HG02943 (cell line): ENCODE measurements at regions not wholly inside any gene's neighbourhood (a gene's known extent, or its start where the extent isn't known, plus 50 kb on each side); places are given as distances from the start of the nearest gene placed in this dataset.
"Not testable (repeated sequence)": the region's sequence is repeated elsewhere in the genome, so short reads cannot be mapped to it uniquely, and the experiment has no call there.

ENCODE experiments used
- ATAC-seq: cut with Tn5 transposase; IDR thresholded peaks from one replicate; pipeline ENCODE4 v1.9.1; 2021; ENCODE audit warnings: mild to moderate bottlenecking, low read depth, moderate library complexity; ENCODE audit not compliant: unreplicated experiment

DNA sequence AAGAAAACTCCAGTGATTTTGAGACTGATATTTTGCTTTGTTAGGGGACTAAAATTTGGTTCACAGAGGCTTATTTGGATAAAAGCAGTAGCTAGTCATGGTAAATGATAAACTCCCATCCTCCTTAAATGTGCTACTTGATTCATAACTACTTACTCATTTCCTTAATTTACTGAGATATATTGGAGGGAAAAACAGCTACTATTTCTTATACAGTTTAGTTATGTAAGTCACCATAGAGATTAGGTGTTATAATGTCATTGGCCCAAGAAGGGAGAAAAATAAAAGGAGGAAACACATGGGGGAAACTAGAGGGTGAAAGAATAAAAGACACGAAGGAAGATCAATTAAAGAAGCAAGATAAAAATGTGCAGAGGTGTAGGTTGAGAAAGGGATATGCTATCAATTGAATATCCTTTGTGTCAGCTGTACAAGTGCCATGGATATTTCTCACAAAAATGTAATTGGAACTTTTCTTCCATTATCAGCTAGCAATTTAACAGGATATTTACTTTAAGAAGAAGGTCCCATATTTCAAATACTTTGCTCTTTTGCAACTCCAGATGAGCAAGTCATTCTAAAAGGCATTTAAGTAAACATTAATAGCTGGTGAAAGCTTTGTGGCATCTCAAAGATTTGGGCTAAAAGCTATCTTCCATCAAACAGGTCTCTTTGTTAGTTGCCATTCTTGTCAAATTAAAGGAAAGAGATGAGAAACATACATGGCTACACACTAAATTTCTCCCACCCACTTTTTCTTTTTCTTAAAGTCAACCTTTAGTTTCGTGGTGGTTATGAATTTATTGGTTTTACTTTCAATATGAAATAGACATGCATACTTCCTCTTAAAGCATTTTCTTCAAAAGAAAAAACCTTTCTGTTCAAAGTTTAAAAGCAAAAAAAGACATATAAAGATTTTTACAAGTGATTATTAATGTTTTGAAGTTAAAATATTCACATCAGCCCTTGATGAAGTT lies 439.5 kb downstream of the CCER1 start:
- peak; percentile 99 for ATAC-seq

DNA sequence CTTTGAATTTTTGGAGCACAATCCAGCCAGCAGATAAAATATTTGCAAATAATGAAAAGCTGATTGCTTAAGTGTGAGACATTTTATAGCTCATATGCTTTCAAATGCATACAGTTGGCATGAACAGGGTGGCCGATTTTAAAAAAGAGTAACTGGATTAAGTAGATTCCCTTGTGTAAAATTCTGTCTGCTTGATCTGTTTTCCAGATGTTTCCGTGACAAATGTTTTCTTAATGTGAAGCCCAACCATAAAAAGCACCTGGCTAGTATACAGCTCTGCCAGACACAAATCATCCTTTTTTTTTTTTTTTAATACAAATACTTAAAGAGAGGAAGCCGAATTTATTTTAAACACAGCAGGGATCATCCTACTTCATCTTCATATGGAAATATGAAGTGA lies 440.7 kb downstream of the CCER1 start:
- no peak for ATAC-seq

DNA sequence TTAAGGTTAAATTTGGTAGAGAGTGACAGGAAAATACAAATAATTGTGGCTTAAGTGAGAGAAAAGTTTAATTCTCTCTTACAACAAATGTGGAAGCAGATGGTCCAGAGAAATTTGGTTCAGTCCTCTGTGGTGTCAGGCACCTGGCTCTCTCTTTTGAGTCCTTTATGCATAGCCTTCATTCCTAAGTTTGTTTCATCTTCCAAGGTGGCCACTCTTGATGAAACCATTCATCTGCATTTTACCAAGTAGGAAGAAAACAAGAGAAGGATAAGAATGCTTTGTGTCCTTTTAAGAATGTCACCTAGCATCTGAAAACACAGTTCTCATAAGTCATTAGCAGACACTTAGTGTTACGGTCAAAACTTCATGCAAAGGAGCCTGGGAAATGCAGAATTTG lies 442.5 kb downstream of the CCER1 start:
- no peak for ATAC-seq

- no peak for ATAC-seq
Observed at GRCh38 chr12:90510948-90511347, 444.0 kb downstream of the CCER1 start.

DNA sequence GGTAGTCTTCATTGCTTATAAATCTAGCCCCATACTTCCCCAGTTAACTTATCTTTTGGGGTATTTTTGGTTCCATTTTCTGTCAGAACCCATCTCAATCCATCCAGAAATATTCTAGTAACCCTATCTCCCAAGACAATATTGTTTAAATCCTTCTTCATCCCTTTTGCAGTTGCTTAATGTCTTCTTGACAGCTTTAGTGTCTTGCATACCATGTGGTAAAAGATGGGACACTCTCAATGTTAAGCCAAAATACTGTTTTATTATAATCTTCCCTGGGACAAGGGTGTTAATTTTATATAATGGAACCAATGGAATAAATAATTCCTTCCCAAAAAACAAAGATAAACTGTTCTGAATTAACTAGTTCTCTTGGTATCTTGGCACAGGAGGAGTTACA lies 450.2 kb downstream of the CCER1 start:
- ATAC-seq, result no peak

GRCh38 chr12:90502070-90502469 lies 452.9 kb downstream of the CCER1 start:
- no peak for ATAC-seq

DNA sequence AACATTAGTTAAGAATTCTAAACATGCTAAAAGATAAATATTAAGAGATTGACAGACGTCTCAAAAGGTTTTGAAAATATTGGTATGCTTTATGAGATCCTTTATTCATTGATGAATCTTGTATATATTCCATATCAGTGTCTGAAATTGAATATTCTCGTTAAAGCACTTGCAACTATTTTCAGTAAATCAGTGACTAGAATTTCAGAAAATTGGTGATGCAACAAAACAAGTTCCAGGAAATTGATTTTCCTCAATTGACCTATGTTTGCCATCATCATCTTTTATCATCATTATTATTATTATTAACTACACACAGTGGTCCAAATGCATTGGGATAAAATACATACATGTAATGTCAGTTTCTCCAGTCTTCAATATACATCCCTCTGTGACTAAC lies 453.6 kb downstream of the CCER1 start:
- ATAC-seq, result no peak

DNA sequence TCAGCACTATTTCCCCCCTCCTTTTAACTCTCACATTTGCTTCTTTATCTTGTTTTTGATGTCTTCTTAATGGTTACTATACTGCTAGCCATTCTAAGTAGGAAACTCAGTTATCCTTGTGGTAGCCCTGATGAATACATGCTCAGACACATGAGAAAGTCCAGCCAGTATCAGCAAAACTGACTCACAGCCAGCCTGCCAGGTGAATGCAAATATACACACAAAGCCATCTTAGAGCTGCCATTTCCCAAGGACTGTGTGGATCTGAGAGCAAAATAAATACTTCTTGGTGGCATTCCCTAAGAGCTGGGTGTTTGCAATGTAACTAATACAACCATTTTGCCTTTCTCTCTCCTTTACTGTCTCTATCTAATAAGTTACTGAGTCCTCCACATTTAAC lies 455.2 kb downstream of the CCER1 start:
- no peak for ATAC-seq

- ATAC-seq, result no peak
Observed at GRCh38 chr12:90497923-90498545, 456.9 kb downstream of the CCER1 start.

DNA sequence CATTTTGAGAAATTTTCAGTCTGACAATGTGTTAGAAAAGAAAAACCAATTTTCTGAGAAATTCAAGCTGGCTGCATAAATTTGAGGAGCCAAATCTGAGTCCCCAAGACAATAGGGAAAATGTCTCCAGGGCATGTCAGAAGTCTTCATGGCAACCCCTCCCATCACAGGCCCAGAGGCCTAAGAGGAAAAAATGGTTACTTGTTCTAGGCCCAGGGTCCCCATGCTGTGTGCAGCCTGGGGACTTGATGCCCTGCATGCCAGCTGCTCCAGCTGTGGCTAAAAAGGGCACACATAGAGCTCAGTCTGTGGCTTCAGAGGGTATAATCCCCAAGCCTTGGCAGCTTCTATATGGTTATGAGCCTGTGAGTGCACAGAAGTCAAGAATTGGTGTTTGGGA lies 464.6 kb downstream of the CCER1 start:
- no peak for ATAC-seq

DNA sequence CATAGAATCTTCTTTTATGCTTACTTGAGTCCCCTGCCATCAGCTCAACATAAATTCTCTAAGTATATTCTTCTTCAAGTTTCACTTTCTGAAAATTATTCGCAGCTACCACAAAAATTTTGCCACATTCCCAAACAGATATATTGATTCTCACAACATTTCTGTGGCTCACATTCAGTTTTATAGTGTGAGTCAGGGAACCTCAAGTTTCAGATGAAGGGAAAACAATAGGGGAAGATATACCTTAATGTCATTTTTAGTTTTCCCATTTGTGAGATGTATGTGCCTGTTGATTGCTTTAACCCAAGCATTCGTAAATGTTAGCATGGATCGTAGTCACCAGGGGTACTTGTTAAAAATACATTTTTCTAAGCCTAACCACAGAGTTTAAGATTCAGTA lies 465.8 kb downstream of the CCER1 start:
- ATAC-seq, result no peak

- no peak for ATAC-seq
Observed at GRCh38 chr12:90485560-90485959, 469.4 kb downstream of the CCER1 start.

GRCh38 chr12:90484094-90484493 lies 470.9 kb downstream of the CCER1 start:
- ATAC-seq, result no peak

GRCh38 chr12:90481748-90482147 lies 473.2 kb downstream of the CCER1 start:
- no peak for ATAC-seq

DNA sequence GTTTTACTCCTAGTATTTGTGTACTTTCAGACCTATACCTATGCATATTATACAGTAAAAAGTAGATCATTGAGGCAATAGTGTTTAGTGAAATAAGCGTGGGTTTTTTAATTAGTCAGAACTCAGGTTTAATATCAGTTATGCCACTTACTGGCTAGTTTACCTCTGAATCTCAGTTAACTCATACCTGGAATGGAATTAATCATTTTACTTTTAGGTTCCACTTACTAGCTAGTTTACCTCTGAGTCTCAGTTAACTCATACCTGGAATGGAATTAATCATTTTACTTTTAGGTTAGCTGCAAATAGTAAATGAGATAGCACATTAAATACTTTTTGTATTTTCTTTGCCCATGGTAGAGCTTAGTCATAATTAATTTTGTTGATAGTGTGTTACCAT lies 475.7 kb downstream of the CCER1 start:
- no peak for ATAC-seq

- ATAC-seq, result no peak
Observed at GRCh38 chr12:90473831-90474230, 481.1 kb downstream of the CCER1 start.

DNA sequence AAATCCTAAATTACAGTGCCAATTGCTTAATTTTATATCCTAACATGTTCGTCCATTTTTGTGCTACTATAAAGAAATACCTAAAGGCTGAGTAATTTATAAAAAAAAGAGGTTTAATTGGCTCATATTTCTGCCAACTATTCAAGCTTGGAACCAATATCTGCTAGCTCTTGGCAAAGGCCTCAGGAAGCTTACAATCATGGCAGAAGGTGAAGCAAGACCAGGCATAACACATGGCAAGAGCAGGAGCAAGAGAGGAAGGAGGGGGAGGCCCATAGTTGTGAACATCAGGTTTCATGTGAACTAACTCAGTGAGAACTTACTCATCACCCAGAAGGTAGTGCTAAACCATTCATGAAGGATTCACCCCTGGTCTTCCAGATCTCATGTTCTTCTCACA lies 494.3 kb downstream of the CCER1 start:
- ATAC-seq, result no peak

DNA sequence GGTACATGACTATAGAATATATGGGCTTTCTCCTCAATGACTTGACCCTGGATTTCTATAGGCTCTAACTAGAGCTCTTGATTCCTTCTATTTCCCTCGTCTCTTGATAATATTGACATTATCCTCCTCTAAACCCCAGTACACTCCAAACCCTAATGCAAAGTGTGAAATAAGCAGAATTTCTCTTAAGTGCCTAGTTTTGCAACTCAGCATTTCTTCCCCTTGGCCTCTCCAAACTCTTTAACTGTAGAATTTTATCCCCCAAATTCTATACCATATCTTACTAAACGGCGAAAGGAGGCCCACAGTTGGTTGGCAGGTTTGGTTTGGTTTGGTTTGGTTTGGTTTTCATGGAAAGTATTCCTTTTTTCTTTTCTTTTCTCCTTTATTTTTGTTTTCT lies 498.7 kb downstream of the CCER1 start:
- no peak for ATAC-seq

GRCh38 chr12:90455756-90456155 lies 499.2 kb downstream of the CCER1 start:
- ATAC-seq, result no peak

DNA sequence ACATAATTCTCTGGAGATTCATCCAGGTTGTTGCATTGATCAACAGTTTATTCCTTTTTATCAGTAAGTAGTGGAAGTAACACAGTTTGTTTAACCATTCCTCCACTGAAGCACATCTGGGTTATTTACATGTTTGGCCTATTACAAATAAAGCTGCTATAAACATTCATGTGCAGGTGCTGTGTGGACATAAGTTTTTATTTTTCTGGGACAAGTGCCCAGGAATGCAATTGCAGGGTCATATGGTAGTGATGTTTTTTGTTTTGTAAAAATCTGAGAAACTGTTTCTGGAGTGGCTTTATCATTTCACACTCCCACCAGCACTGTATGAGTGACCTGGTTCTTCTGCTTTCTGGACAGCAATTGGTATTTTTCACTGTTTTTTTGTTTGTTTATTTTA lies 505.4 kb downstream of the CCER1 start:
- ATAC-seq, result no peak

DNA sequence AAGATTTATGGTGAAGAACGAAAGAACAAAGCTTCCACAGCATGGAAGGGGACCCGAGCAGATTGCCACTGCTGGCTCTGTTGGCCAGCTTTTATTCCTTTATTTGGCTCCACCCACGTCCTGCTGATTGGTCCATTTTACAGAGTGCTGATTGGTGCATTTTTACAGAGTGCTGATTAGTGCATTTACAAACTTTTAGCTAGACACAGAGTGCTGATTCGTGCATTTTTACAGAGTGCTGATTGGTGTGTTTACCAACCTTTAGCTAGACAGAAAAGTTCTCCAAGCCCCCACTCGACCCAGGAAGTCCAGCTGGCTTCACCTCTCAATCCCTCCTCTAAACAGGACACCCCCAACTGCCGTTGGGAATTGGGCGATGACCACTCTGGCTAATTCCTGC lies 511.5 kb downstream of the CCER1 start:
- not testable (repeated sequence) for ATAC-seq

DNA sequence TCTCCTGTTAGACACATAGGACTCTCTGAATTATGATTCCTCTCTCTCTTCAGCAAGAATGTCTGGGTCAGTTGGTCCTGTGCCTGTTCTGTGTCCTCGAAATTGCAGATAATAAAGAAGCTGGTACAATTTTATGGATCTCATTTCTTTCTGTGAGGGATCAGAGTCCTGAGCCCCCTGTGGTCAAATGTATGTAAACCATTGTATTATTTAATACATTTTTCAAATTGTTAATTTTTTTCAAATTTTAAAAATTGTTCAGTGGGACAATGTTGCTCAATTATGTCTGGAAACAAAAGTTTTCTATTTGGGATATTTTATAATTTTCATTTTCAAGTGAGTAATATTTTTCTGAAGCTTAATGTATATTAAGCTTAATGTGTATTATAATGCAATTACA lies 513.5 kb downstream of the CCER1 start:
- ATAC-seq, result no peak
